SK-N-SH treated with all-trans-retinoic acid at 6 μM for 48 hours (cell line): ENCODE measurements at regions not wholly inside any gene's neighbourhood (a gene's known extent, or its start where the extent isn't known, plus 50 kb on each side); places are given as distances from the start of the nearest gene placed in this dataset.

Experiments used
- CSDC2 ChIP-seq: fragments of 250-450 bp; sonication (Bioruptor Pico); IDR thresholded peaks from 2 replicates; pipeline ENCODE4 v1.5.0; 2020; ENCODE audit warnings: mild to moderate bottlenecking, moderate library complexity
- POU6F1 ChIP-seq: fragments of 250-450 bp; sonication (Bioruptor Pico); IDR thresholded peaks from 2 replicates; pipeline ENCODE4 v1.8.0; 2021; ENCODE audit warnings: low read depth, mild to moderate bottlenecking, moderate library complexity, borderline replicate concordance
- ZNF565 ChIP-seq: fragments of 450-650 bp; formaldehyde crosslinking; conservative IDR thresholded peaks from 2 replicates; pipeline ENCODE4 v1.5.0; 2020; ENCODE audit warnings: low read depth, mild to moderate bottlenecking, moderate library complexity
- TF ChIP-seq, protein P1 (sequence below): fragments of 250-450 bp; sonication (Bioruptor Pico); IDR thresholded peaks from 2 replicates; pipeline ENCODE4 v1.5.1; 2020; ENCODE audit warnings: low read depth, mild to moderate bottlenecking, moderate library complexity

- TF ChIP-seq POU6F1 (CRISPR knock-in tag) (no peak), ZNF565 (no peak), CSDC2 (CRISPR knock-in tag) (no peak)
- TF ChIP-seq, protein P1, sequence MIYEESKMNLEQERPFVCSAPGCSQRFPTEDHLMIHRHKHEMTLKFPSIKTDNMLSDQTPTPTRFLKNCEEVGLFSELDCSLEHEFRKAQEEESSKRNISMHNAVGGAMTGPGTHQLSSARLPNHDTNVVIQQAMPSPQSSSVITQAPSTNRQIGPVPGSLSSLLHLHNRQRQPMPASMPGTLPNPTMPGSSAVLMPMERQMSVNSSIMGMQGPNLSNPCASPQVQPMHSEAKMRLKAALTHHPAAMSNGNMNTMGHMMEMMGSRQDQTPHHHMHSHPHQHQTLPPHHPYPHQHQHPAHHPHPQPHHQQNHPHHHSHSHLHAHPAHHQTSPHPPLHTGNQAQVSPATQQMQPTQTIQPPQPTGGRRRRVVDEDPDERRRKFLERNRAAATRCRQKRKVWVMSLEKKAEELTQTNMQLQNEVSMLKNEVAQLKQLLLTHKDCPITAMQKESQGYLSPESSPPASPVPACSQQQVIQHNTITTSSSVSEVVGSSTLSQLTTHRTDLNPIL (CRISPR knock-in tag), result no peak
Observed at GRCh38 chrX:88558421-88558820, 188.6 kb upstream of the CPXCR1 start.
